Hepatocyte (in vitro differentiated cells): ENCODE measurements at regions not wholly inside any gene's neighbourhood (a gene's known extent, or its start where the extent isn't known, plus 50 kb on each side); places are given as distances from the start of the nearest gene placed in this dataset.

Source experiments
- DNase-seq: peaks from one replicate; pipeline ENCODE4 v3.0.0-alpha.2; 2016; ENCODE audit warnings: low spot score
- H2AFZ ChIP-seq: fragments of 200-600 bp; sonication (generic); 2 replicates; pipeline ENCODE4 v1.6.0; 2016; ENCODE audit warnings: antibody characterized with exemption, mild to moderate bottlenecking
- H3K27ac ChIP-seq: fragments of 200-600 bp; sonication (generic); 2 replicates; pipeline ENCODE4 v1.5.1; 2016; ENCODE audit warnings: mild to moderate bottlenecking
- H3K27me3 ChIP-seq: fragments of 200-600 bp; sonication (generic); 2 replicates; pipeline ENCODE4 v1.6.1; 2016
- H3K36me3 ChIP-seq: fragments of 200-600 bp; sonication (generic); replicated peaks from 2 replicates; pipeline ENCODE4 v1.5.1; 2016; ENCODE audit warnings: low read depth; ENCODE audit not compliant: insufficient read depth
- H3K4me1 ChIP-seq: fragments of 200-600 bp; sonication (generic); 2 replicates; pipeline ENCODE4 v1.5.1; 2016; ENCODE audit warnings: mild to moderate bottlenecking, moderate library complexity; ENCODE audit not compliant: insufficient read depth
- H3K4me2 ChIP-seq: fragments of 200-600 bp; sonication (generic); 2 replicates; pipeline ENCODE4 v1.6.0; 2016
- H3K4me3 ChIP-seq: fragments of 200-600 bp; sonication (generic); 2 replicates; pipeline ENCODE4 v1.5.1; 2016; ENCODE audit warnings: mild to moderate bottlenecking
- H3K79me2 ChIP-seq: fragments of 200-600 bp; sonication (generic); 2 replicates; pipeline ENCODE4 v1.6.0; 2017; ENCODE audit warnings: mild to moderate bottlenecking
- H3K9me2 ChIP-seq: fragments of 200-600 bp; sonication (generic); replicated peaks from 2 replicates; pipeline ENCODE4 v1.6.0; 2017; ENCODE audit warnings: mild to moderate bottlenecking; ENCODE audit not compliant: insufficient read depth
- H3K9me3 ChIP-seq: fragments of 200-600 bp; sonication (generic); 2 replicates; pipeline ENCODE4 v1.5.1; 2016; ENCODE audit warnings: low read depth, mild to moderate bottlenecking
- H4K20me1 ChIP-seq: fragments of 200-600 bp; sonication (generic); 2 replicates; pipeline ENCODE4 v1.6.0; 2016; ENCODE audit warnings: mild to moderate bottlenecking; ENCODE audit not compliant: insufficient read depth, poor library complexity, severe bottlenecking
- EZH2 ChIP-seq: fragments of 200-600 bp; sonication (generic); IDR thresholded peaks from 2 replicates; pipeline ENCODE4 v1.6.1; 2016; ENCODE audit warnings: antibody characterized with exemption, mild to moderate bottlenecking, borderline replicate concordance
- EZH2phosphoT487 ChIP-seq: fragments of 200-600 bp; sonication (generic); IDR thresholded peaks from one replicate; pipeline ENCODE4 v1.6.1; 2018; ENCODE audit warnings: antibody characterized with exemption, mild to moderate bottlenecking, low read depth, moderate library complexity; ENCODE audit not compliant: unreplicated experiment, severe bottlenecking
- WGBS: methylation state at CpG from one replicate; pipeline ENCODE4 v1.1.6; 2016; ENCODE audit warnings: low lambda C conversion rate; ENCODE audit errors: missing lambda C conversion rate; 5-methylcytosine and 5-hydroxymethylcytosine counted together
- TF ChIP-seq, protein P1 (sequence below): fragments of 200-600 bp; sonication (generic); IDR thresholded peaks from 2 replicates; pipeline ENCODE4 v1.5.1; 2016; ENCODE audit warnings: antibody characterized with exemption, mild to moderate bottlenecking; ENCODE audit not compliant: poor library complexity

DNA sequence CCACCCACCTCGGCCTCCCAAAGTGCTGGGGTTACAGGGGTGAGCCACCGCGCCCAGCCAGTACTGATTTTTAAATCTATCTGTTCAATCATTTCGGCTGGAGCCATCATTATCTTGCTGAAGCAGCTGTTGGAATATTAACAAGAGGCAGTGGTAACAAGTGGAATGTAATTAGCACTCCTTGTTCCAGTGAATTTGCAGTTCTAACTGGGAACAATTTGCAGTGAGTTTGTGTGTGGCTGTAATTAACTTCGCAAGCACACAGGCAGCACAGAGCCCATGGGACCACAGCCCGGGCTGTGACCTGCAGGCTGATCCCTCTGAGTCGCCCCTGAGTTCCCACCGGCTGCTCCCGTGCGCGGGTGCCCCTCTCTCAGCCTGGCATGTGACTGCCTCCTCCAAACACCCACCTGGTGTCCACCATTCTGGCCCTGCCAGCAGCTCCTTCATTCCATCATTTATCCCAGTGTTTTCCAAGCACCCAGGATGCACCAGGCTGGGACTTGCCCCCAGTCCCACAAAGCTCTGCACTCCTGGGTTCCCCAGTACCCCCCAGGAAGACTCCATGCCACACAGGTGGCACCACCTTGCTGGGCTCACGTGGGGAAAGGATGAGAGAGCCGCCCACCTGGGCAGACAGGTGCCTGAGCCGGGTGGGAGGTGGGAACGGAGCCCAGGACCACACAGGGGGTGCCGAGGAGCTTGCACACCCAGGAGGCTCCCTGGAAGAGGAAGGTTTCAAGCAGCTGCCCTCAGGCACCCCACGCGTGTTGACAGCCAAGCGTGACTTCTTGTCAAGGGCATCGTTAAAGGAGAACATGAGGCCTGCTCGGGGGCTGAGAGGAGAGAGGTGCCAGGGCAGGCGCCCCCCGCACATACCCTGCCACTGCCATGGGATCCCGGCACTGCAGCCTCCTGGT is 75.2 kb downstream of the YTHDF1 start:
- H3K79me2 ChIP-seq, result no peaks in the 10 kb centered on the region
- no peak overlapping the region for H3K27ac ChIP-seq
- peaks cover 9% of the 10 kb centered on the region for H3K27me3 ChIP-seq
- DNase-seq, result no peak
- H3K36me3 ChIP-seq, result no peaks in the 10 kb centered on the region
- H3K4me3 ChIP-seq, result no peak overlapping the region
- WGBS, result 90% methylated on average over 24 of the region's 24 CpGs
- H2AFZ ChIP-seq, result no peak overlapping the region
- no peak overlapping the region for H3K4me2 ChIP-seq
- H3K9me3 ChIP-seq, result no peaks in the 10 kb centered on the region
- TF ChIP-seq EZH2 (no peak), EZH2phosphoT487 (no peak)
- TF ChIP-seq, protein P1, sequence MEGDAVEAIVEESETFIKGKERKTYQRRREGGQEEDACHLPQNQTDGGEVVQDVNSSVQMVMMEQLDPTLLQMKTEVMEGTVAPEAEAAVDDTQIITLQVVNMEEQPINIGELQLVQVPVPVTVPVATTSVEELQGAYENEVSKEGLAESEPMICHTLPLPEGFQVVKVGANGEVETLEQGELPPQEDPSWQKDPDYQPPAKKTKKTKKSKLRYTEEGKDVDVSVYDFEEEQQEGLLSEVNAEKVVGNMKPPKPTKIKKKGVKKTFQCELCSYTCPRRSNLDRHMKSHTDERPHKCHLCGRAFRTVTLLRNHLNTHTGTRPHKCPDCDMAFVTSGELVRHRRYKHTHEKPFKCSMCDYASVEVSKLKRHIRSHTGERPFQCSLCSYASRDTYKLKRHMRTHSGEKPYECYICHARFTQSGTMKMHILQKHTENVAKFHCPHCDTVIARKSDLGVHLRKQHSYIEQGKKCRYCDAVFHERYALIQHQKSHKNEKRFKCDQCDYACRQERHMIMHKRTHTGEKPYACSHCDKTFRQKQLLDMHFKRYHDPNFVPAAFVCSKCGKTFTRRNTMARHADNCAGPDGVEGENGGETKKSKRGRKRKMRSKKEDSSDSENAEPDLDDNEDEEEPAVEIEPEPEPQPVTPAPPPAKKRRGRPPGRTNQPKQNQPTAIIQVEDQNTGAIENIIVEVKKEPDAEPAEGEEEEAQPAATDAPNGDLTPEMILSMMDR, result no peak
- no peaks in the 10 kb centered on the region for H3K4me1 ChIP-seq
- H4K20me1 ChIP-seq, result no peaks in the 10 kb centered on the region
- no peaks in the 10 kb centered on the region for H3K9me2 ChIP-seq

DNA sequence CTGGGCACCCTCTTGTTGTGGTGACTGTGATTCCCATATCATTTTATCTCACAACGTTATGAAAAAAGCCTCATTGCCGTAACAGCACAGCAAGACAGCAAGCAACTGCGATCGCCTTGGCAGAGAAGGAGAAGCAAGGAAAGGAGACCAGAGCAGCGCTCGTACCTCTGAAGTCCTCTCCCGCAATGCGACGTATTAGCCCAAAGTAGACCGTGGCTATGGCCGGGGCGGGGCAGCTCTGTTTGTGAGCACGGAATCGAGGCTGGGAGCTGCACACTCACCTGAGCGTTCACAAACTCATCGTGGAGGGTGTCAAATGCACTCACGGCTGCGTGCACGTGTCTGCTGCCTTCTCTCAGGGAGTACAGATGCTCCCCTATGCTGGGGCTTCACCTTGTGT is 76.1 kb downstream of the YTHDF1 start:
- peaks cover 5% of the 10 kb centered on the region for H3K27me3 ChIP-seq
- H3K9me3 ChIP-seq, result no peaks in the 10 kb centered on the region
- H3K4me3 ChIP-seq, result no peak overlapping the region
- no peaks in the 10 kb centered on the region for H3K36me3 ChIP-seq
- no peaks in the 10 kb centered on the region for H4K20me1 ChIP-seq
- 95% methylated on average over 19 of the region's 19 CpGs for WGBS
- no peak for DNase-seq
- TF ChIP-seq, protein P1, result no peak
- TF ChIP-seq EZH2phosphoT487 (no peak), EZH2 (no peak)
- H3K4me2 ChIP-seq, result no peak overlapping the region
- H3K79me2 ChIP-seq, result no peaks in the 10 kb centered on the region
- H3K4me1 ChIP-seq, result no peaks in the 10 kb centered on the region
- H3K9me2 ChIP-seq, result no peaks in the 10 kb centered on the region
- H2AFZ ChIP-seq, result no peak overlapping the region
- no peak overlapping the region for H3K27ac ChIP-seq

DNA sequence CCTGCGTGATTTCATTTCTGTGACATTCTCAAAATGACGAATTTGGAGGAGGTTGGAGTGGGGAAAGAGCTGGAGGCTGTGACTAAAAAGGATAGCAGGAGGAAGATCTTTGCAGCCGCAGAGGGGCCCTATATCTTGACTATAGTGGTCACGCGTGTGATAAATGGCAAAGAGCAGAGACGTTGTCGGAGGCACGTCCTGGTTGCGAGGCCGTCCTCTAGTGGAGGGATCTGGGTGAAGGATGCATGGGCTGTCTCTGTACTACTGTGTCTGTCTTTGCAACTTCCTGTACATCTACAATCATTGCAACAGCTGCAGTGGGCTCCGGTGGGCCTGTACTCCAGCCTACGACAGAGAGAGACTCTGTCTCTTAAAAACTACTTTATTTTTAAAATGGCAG is 76.6 kb downstream of the YTHDF1 start:
- no peak overlapping the region for H3K4me3 ChIP-seq
- H3K4me1 ChIP-seq, result no peaks in the 10 kb centered on the region
- no peak for DNase-seq
- H2AFZ ChIP-seq, result no peak overlapping the region
- H3K9me3 ChIP-seq, result no peaks in the 10 kb centered on the region
- no peaks in the 10 kb centered on the region for H3K79me2 ChIP-seq
- no peak overlapping the region for H3K4me2 ChIP-seq
- H3K9me2 ChIP-seq, result no peaks in the 10 kb centered on the region
- no peaks in the 10 kb centered on the region for H3K36me3 ChIP-seq
- peaks cover 5% of the 10 kb centered on the region for H3K27me3 ChIP-seq
- no peaks in the 10 kb centered on the region for H4K20me1 ChIP-seq
- TF ChIP-seq EZH2, result no peak
- TF ChIP-seq, protein P1, result no peak
- TF ChIP-seq EZH2phosphoT487, result no peak
- H3K27ac ChIP-seq, result no peak overlapping the region
- 84% methylated on average over 12 of the region's 12 CpGs for WGBS
